Posterior vena cava (tissue), 2 donors: ENCODE measurements at regions not wholly inside any gene's neighbourhood (a gene's known extent, or its start where the extent isn't known, plus 50 kb on each side); places are given as distances from the start of the nearest gene placed in this dataset.

Experiments
- DNase-seq: peaks from one replicate; pipeline ENCODE4 v3.0.0-alpha.2; 2020; ENCODE audit warnings: low spot score
- intact Hi-C, 2 donors: fragments of 100-400 bp; cut with DNase I; formaldehyde crosslinking; loops; one replicate each; pipeline versions ENCODE4 v1.14.1 to v1.14.2; 2022 to 2023
- donor health status: DM: yes; HTN: yes; CAD: no.
- donor health status: DM: yes; HTN: yes; CAD: no.

DNA sequence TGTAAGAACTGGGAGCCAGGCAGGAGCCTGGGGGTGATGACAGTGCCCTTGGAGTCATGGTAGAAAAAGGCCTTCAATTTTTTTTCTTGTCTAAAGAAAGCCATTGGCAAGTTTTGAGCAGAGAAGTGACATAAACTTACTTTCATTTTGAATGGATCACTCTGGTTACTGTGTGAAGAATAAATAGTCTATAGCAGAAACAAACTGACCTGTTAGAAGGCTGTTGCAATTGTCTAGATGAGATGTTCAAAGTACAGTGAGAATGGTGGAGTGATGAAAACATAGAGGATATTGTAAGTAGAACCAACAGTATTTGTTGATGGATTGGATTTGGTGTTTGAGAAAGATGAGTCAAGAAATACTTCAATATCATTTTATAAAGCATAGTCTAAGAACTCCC, 439.9 kb downstream of the TBL1XR1 start:
- intact Hi-C loops = no loop called here

DNA sequence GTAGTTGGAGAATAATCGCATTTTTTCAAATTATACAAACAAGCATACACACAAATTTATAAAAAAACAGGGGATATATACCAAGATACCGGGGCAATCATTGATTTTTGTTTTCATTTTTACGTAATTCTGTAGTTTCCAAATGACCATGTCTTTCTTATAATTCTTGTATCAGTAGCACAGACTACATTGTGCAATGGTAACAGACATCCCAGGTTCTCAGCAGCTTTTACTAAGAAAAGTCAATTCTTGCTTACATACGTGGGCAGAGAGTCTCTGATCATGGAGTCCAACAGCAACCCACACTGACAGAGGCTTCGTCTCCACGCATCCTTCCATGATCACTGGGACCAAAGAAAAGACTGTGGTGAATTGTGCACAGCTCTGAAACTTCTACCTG, 441.3 kb downstream of the TBL1XR1 start:
- intact Hi-C loops = no loop called here
- DNase-seq = no peak

More for the DNA sequence above, 439.9 kb downstream of the TBL1XR1 start:
- no peak for DNase-seq

DNA sequence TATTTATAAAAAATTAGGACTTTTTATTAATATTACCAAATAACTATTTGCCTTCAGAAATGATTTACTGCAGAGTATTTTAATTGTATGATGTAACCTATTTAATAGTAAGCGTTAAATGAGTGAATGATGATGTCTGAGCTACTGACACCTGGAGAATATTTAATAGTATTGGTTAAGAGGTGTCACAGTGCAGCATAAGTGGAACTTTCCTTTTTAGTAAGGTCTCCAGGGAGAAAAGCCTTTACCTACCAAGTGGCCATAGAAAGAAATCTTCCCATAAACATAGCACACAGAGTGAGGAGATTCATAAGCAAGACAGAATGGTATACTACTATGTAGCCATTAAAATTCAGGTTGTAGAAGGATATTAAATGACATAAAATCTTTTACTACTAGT, 441.7 kb downstream of the TBL1XR1 start:
- intact Hi-C loops = no loop called here
- DNase-seq = no peak

DNA sequence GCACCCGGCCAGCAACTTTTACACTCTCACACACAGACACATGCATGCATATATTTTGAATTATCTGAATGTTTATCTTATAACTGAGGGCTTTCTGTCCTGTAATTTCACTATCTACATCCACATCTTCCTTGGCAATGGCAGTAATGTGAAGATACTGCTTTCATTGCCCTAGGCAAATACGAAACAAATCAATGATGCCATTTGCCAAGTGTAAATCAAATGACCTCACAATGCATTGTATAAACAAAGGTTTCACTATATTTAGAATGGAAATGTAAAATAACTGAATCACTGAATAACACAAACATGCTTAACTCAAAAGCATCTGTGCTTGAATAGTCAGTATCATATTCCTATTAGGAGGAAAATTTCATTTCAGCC, 455.6 kb downstream of the TBL1XR1 start:
- intact Hi-C loops = no loop called here
- DNase-seq = no peak

DNA sequence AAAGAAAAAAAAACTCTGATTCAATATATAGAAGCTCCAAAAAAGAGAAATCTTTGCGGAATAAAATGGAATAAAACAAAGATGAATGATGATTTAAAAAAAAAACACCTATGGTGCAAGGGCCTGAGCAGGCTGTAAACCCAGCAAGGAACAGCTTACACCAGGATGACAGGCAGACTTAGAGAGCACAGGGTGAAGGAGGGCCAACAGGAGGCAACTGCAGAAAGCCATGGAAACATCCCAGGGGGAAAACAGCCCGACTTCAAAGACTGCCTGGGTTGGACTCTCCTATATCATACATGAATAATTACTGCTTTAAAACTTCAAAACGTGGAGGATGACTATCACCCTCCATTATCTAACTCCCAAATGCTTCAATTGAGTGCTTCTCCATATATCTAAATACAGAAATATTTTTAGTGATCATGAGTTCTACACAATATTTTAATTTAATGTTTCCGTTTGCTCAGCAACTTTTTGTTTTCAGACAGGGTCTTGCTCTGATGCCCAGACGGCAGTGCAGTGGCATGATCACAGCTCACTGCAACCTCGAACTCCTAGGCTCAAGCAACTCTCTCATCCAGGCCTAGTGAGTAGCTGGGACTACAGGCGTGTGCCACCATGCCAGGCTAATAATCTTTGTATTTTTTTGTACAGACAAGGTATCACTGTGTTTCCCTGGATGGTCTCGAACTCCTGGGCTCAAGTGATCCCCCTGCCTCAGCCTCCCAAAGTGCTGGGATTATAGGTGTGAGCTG, 456.2 kb downstream of the TBL1XR1 start:
- no peak for DNase-seq
- intact Hi-C loops = no loop called here

DNA sequence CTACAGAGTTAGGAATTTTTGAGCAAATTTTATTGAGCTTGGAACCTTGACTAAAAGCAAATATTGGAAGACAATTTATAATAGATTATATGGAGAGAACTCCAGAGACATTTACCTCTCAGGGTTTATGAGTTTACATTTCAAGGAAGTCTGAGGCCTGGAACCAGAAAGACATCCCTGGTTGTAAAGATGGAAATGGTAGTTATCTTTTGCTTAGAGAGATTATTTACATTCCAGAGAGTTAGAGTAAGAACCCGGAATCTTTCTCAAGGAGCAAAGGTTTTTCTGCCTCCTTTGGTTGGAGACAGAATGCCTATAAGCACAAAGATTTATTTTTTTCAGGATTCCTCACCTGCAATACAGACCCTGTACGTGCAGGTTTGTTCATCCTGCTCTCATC, 458.1 kb downstream of the TBL1XR1 start:
- intact Hi-C loops = no loop called here
- no peak for DNase-seq

DNA sequence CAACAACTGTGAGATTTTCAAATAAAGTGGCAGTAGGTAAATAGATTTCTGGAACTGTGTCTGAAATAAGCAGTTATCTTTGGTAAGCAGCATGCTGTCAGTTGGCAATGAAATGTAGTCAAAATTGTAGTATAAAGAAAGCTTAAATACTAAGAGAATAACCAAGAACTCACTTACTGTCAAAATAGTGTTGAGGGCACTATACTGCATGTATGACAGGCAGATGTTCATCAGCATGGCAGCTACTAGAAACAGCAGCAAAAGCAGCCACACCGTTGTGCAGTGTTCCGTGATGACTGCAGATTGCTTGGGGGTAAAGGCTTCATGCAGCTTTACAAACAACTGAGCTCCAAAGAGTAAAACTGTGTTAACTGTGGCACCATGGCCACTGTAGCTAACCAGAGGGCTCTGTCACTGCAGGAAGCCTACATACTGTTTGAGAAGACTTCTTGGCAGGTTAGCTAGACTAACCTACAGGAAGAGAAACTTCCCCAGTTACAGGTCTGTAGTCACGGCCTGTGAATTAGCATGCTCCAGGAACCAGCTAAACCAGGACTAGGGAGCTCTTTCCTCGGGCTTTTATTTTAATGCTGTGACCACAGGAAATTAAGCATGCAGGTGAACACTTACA, 459.7 kb downstream of the TBL1XR1 start:
- no peak for DNase-seq
- intact Hi-C loops = no loop called here

DNA sequence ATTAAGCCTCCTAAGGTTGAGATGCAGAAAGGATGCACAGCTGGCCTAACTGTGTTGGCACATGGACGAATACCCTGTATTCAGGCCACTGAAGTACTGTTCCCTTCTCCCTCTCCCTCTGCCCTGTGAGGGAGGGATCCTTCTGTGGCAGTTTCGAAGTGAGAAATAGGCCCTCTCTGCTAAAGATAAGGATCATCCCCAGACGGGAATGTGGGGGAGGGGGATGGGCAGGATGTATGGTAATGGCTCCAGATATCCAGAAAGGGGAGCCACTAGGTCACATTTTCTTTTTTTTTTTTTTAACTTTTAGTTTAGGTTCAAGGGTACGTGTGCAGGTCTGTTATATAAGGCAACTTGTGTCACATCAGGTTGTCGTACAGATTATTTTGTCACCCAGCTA, 463.1 kb downstream of the TBL1XR1 start:
- no peak for DNase-seq
- intact Hi-C loops = no loop called here

DNA sequence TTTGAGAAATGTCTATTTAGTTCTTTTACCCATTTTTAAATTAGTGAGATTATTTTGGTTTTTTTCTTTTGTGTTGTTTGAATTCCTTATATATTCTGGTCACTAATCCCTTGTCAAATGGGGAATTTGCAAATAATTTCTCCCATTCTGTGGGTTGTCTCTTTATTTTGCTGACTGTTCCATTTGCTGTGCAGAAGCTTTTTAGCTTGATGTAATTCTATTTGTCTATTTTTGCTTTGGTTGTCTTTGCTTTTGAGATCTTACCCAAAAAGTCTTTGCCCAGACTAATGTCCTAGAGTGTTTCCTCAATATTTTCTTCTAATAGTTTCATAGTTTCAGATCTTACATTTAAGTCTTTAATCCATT, 472.9 kb downstream of the TBL1XR1 start:
- no peak for DNase-seq
- intact Hi-C loops = no loop called here

DNA sequence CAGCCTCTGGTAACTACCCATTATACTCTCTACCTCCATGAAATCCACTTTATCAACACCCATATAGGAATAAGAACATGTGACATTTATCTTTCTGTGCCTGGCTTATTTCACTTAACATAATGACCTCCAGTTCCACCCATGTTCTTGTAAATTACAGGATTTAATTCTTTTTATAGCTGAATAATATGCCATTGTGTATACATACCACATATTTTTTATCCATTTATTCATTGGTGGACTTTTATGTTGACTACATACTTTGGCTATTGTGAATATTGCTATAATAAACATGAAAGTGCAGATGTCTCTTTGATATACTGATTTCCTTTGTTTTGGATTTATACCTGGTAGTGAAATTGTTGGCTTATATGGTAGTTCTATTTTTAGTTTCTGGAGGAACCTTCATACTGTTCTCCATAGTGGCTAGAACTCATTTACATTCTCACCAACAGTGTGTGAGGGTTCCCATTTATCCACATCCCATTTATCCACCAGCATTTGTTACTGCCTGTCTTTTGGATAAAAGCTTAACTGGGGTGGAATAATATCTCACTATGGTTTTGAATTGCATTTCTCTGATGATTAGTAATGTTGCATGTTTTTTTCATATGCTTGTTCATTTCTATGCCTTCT, 473.4 kb downstream of the TBL1XR1 start:
- DNase-seq = no peak
- intact Hi-C loops = no loop called here

DNA sequence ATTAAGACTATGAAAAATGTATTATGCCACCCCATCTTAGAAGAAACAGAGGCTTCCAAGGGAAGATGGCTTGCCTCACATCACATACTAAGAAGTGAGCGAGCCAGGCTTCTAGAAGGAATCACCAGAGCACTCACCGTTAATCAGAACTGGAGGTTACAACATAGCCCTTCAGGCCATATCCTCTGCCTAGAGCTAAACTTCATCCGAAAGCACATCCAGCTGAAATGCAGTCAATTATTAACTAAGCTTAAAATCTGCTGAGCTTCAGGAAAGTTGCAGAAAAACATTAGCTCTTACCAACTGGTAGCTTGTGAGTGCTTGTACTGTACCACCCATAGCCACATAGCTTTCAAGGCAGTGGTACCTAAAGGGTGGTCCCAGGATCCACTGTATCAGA, 483.2 kb downstream of the TBL1XR1 start:
- intact Hi-C loops = loop anchor here in 1 of 2 donors (5.0 kb wide), 1 partner anchor 567 kb away; no protein-coding TSS in a partner anchor
- no peak for DNase-seq

DNA sequence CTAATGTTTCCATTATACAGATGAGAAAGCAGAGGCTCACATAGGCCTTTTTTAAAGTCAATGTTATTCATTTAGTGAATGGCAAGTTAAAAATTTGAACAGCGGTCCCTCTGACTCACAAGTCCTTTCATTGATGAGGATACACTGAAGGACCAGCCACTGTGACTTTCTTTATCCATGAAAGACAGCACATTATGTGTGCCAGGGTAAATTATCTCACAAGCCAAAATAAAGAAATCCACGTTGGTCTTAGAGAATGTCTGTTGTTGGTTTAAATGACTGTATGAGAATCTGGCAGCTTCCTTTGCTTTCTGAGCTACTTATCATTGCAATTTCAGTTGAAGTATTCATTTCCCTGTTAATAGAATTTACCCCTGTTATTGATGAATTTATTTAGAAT, 485.1 kb downstream of the TBL1XR1 start:
- DNase-seq = no peak
- intact Hi-C loops = loop anchor here in 1 of 2 donors (5.0 kb wide), 1 partner anchor 565 kb away; no protein-coding TSS in a partner anchor

DNA sequence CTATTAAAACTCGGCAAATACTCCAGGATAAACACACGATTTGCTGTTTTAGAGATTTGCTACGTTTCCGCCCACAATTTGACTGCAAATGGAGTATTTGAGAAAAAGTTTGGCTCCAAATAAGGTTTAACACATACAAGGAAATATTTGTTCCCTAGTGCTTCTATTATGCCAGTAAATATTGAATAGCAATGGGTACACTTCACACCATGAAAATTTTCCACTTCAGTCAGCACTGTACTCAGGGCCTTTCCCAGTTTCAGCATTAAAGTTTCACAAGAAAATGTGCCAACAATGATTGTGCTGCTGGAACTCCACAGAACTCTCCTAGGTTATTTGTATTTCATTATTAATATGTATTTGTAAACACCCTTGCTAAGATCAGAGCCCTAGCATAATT, 498.0 kb downstream of the TBL1XR1 start:
- DNase-seq = no peak
- intact Hi-C loops = no loop called here

DNA sequence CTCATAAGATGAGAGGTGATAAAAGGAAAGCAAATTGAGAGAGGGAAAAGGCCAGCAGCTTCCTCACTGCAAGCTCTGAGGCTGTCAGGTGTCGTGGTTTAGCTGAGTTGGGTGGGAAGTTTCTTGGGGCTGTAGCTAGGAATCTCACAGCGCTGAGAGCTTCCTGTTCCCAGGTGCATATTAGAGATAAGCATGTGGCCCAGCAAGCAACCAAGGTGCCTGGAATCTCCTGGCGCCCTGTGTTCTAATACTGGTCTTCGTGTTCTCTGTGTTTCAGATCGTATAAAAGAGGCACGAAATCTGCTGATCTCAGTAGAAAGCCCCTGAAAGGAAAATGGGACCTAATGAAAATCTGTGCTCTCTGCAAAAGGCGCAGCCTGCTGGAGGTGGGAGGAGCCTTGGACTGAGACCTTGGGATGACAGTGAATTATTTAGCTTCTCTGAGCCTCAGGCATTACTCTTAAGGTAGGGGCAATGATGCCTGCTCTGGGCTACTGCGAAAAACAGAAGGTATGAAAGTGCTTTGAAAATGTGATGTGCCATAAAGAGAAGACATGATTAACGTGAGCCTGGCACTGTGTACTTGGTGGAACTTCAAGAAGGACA, 499.9 kb downstream of the TBL1XR1 start:
- peak; percentile 49 for DNase-seq

DNA sequence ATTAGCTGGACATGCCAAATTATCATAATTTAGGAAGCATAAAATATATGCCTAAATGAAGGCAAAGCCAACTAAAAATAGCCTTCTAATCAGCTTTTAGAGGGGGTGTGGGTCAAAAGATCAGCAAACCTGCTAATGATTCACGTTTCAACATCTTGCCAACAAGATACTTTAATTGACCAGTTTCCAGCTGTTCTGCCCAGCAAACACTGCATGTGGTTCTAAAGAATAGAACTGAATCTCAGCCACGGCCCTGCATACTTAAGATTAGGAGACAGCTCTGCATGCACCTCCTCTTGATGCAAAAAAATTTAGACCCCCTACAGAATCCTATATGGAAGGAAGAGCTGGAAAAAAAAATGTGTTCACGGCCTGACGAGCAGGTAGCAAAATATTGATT, 500.5 kb downstream of the TBL1XR1 start:
- no peak for DNase-seq
- intact Hi-C loops = no loop called here

More for the DNA sequence above, 499.9 kb downstream of the TBL1XR1 start:
- intact Hi-C loops = no loop called here

DNA sequence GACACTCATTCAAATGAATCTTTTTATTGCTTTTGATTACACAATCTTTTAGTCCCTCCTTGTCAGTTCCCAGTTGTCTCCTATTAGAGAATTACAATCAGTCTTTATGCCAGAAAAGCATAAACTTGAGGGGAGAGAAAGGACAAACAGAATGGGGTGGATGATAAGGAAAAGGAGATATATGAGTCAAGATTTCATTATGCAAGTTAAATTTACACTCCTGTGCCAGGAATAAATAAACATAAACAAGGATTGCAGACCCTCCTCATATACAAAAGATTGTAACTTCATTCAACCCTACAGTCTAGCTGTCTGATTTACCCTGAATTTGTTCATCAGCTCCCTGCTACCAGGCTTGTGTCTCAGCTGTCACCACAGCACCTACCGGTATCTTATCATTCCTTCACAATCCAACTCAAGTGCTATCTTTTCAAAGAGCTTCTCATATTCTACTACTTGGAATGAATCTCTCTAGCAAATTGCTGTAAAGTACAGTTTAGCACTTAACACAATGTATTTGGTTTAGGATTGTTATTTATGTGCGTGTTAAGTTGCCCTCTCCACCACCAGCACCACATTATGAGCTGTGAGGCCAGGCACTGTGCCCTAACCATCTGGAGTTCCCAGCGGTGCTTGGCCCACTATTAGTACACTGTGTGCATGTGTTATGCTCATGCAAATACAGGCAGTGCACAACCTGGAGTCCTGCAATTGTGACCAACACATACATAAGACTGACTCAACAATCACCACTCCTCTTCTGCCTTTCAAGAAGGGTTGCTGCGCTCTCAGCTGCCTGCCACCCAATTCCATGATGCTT, 504.1 kb downstream of the TBL1XR1 start:
- intact Hi-C loops = no loop called here
- DNase-seq = no peak

DNA sequence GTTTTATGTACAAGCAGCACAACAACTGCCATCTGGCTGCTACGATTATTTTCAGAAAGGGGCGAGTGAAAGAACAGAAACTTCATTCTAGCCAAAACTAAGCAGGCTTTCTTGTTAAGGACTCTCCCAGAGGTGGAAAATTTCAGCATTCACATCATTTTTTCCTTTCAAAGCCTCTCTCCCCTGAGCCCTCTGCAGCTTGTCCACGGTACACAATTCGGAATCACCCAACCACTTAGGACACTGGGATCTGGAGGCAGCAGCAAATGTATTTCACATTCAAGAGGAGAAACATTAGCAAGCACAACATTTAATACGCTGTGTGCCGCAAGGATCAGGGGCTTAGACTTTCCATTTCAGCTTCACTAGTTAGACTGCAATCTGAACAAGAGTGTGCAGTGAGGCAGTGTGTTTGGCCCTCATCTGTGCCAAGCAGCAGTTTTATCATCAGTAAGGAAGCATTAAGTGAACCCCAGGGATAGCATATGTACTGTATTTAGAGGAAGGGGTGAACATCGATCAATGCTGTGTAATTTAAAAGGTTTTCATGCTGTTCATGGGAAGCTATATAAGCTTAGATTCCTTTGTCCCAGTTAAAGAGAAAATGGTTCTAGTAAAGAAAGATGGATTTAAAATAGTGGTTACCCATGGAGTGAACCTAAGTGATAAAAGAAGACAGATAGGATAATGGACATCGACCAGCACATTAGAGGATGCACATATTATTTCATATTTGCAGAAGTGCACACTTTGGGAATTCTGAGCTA, 504.9 kb downstream of the TBL1XR1 start:
- intact Hi-C loops = no loop called here
- DNase-seq = no peak

DNA sequence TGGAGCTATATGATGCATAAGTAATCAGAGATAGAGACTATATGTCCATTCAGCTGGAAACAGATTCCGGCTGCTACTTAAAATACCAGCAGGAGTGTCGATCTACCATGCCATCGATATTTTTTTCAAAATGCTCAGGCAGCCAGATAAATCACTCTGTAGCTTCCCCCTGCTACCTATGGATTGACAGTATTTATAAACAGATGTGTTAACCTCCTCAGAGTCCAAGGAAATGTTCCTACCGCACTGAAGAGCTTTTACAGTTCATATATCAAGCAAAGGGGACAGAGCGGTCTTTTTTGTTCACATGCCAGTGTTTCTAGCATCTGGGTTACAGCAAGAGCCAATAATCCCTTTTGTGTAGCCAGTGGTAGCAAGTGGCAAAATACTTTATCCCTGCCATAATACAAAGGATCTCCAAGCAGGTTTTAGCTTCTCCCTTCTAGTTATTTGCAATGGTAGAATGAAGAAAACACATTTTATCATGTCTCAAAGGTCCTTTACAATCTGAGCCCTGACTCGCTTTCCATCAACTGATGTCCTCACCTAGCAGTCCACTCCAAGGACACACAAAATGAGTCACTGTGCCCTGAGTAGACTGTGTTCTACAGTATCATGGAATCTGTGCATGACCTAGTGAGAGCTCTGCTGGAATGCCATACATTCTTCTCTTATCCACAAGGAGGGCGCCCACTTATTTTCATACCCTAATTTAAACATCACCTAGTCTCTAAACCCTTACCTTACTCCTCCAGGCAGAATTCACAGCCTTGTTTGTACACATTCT, 507.0 kb downstream of the TBL1XR1 start:
- DNase-seq = no peak
- intact Hi-C loops = no loop called here
